GM23338 (cell line): ENCODE measurements at regions not wholly inside any gene's neighbourhood (a gene's known extent, or its start where the extent isn't known, plus 50 kb on each side); places are given as distances from the start of the nearest gene placed in this dataset.

ENCODE experiments used
- ATAC-seq: fragments of 200-7000 bp; cut with Tn5 transposase; 3 replicates; pipeline ENCODE4 v1.9.1; 2020
- DNase-seq: peaks from one replicate; pipeline ENCODE4 v3.0.0-alpha.2; 2015; ENCODE audit warnings: low spot score
- H2AFZ ChIP-seq: fragments of 200-600 bp; sonication (generic); 2 replicates; pipeline ENCODE4 v1.8.0; 2016; ENCODE audit warnings: antibody characterized with exemption, mild to moderate bottlenecking, moderate library complexity
- H3F3A ChIP-seq: fragments of 200-600 bp; sonication (generic); replicated peaks from 2 replicates; pipeline ENCODE4 v1.8.0; 2017; ENCODE audit warnings: antibody characterized with exemption, mixed run types, low read depth
- H3K27ac ChIP-seq: fragments of 200-600 bp; sonication (generic); 2 replicates; pipeline ENCODE4 v1.6.1; 2016; ENCODE audit warnings: low read depth
- H3K27me3 ChIP-seq: fragments of 200-600 bp; sonication (generic); 2 replicates; pipeline ENCODE4 v1.8.0; 2016; ENCODE audit warnings: mild to moderate bottlenecking, mixed run types, moderate library complexity; ENCODE audit not compliant: insufficient read depth
- H3K36me3 ChIP-seq: fragments of 200-600 bp; sonication (generic); 2 replicates; pipeline ENCODE4 v1.8.0; 2016; ENCODE audit warnings: mild to moderate bottlenecking; ENCODE audit not compliant: insufficient read depth
- H3K4me1 ChIP-seq: fragments of 200-600 bp; sonication (generic); 2 replicates; pipeline ENCODE4 v1.8.0; 2016; ENCODE audit warnings: mild to moderate bottlenecking, moderate library complexity; ENCODE audit not compliant: insufficient read depth
- H3K4me2 ChIP-seq: fragments of 200-600 bp; sonication (generic); 2 replicates; pipeline ENCODE4 v1.7.1; 2017; ENCODE audit warnings: mixed run types
- H3K4me3 ChIP-seq: fragments of 200-600 bp; sonication (generic); 2 replicates; pipeline ENCODE4 v1.6.1; 2016; ENCODE audit warnings: mixed run types
- H3K79me2 ChIP-seq: fragments of 200-600 bp; sonication (generic); replicated peaks from 2 replicates; pipeline ENCODE4 v1.8.0; 2017; ENCODE audit warnings: mild to moderate bottlenecking; ENCODE audit not compliant: insufficient read depth
- H3K9me2 ChIP-seq: fragments of 200-600 bp; sonication (generic); 2 replicates; pipeline ENCODE4 v1.8.0; 2017; ENCODE audit not compliant: insufficient read depth
- H4K20me1 ChIP-seq: fragments of 200-600 bp; sonication (generic); replicated peaks from 2 replicates; pipeline ENCODE4 v1.8.0; 2017; ENCODE audit warnings: mild to moderate bottlenecking; ENCODE audit not compliant: insufficient read depth
- H3K27ac Mint-ChIP-seq: 2 replicates; pipeline ENCODE4 v1.8.0; 2020; ENCODE audit warnings: inconsistent platforms, mild to moderate bottlenecking, moderate library complexity, mixed read lengths
- H3K27me3 Mint-ChIP-seq: 3 replicates; pipeline ENCODE4 v1.8.0; 2022; ENCODE audit warnings: low read depth, mild to moderate bottlenecking, moderate library complexity, mixed read lengths, inconsistent platforms; ENCODE audit not compliant: insufficient read depth, poor library complexity
- H3K36me3 Mint-ChIP-seq: 3 replicates; pipeline ENCODE4 v1.8.0; 2021; ENCODE audit warnings: low read depth, mild to moderate bottlenecking, inconsistent platforms, moderate library complexity, mixed read lengths
- H3K4me1 Mint-ChIP-seq: 3 replicates; pipeline ENCODE4 v1.8.0; 2020; ENCODE audit warnings: mild to moderate bottlenecking, inconsistent platforms, mixed read lengths
- H3K4me3 Mint-ChIP-seq: 3 replicates; pipeline ENCODE4 v1.8.0; 2021; ENCODE audit warnings: moderate library complexity, mild to moderate bottlenecking, inconsistent platforms, mixed read lengths
- H3K9me3 Mint-ChIP-seq: 3 replicates; pipeline ENCODE4 v1.8.0; 2020; ENCODE audit warnings: moderate library complexity, mild to moderate bottlenecking, inconsistent platforms, mixed read lengths
- CREB1 ChIP-seq: fragments of 250-450 bp; sonication (Bioruptor Pico); IDR thresholded peaks from 2 replicates; pipeline ENCODE4 v1.5.0; 2020; ENCODE audit warnings: low read depth, mild to moderate bottlenecking, moderate library complexity
- CTCF ChIP-seq, 2 experiments: fragments of 200-600 bp in 1 of 2; sonication (generic) in 1 of 2; conservative IDR thresholded peaks; 2 replicates each; pipeline versions ENCODE4 v1.5.1 to v1.6.1; 2016 to 2017; ENCODE audit warnings: antibody characterized with exemption in 2 of 2, low read depth in 2 of 2, mild to moderate bottlenecking in 2 of 2, moderate library complexity in 1 of 2
- ETS1 ChIP-seq: IDR thresholded peaks from 2 replicates; pipeline ENCODE4 v1.6.1; 2016; ENCODE audit warnings: antibody characterized with exemption
- EZH2 ChIP-seq: fragments of 200-600 bp; sonication (generic); IDR thresholded peaks from one replicate; pipeline ENCODE4 v1.8.0; 2017; ENCODE audit warnings: antibody characterized with exemption, mild to moderate bottlenecking, low read depth; ENCODE audit not compliant: unreplicated experiment
- EZH2phosphoT487 ChIP-seq: fragments of 200-600 bp; sonication (generic); IDR thresholded peaks from one replicate; pipeline ENCODE4 v1.8.1; 2018; ENCODE audit warnings: antibody characterized with exemption; ENCODE audit not compliant: unreplicated experiment
- JUNB ChIP-seq: IDR thresholded peaks from one replicate; pipeline ENCODE4 v1.6.1; 2016; ENCODE audit warnings: antibody characterized with exemption; ENCODE audit not compliant: unreplicated experiment
- NANOG ChIP-seq: IDR thresholded peaks from 2 replicates; pipeline ENCODE4 v1.6.1; 2016; ENCODE audit warnings: antibody characterized with exemption, borderline replicate concordance
- POLR2AphosphoS5 ChIP-seq: IDR thresholded peaks from 2 replicates; pipeline ENCODE4 v1.6.1; 2016; ENCODE audit warnings: antibody characterized with exemption, low read depth
- REST ChIP-seq: IDR thresholded peaks from one replicate; pipeline ENCODE4 v1.6.1; 2018; ENCODE audit warnings: antibody characterized with exemption; ENCODE audit not compliant: unreplicated experiment
- STAT1 ChIP-seq: IDR thresholded peaks from one replicate; pipeline ENCODE4 v1.6.1; 2016; ENCODE audit warnings: antibody characterized with exemption; ENCODE audit not compliant: unreplicated experiment
- ZNF114 ChIP-seq: fragments of 250-450 bp; sonication (Bioruptor Pico); IDR thresholded peaks from 2 replicates; pipeline ENCODE4 v1.5.0; 2020; ENCODE audit warnings: mild to moderate bottlenecking, moderate library complexity
- ZNF331 ChIP-seq: fragments of 250-450 bp; sonication (Bioruptor Pico); IDR thresholded peaks from 2 replicates; pipeline ENCODE4 v1.5.0; 2020; ENCODE audit warnings: low read depth, mild to moderate bottlenecking, moderate library complexity
- TF ChIP-seq, protein P1 (sequence below): fragments of 250-450 bp; sonication (Bioruptor Pico); IDR thresholded peaks from 2 replicates; pipeline ENCODE4 v1.5.0; 2020; ENCODE audit warnings: mild to moderate bottlenecking, moderate library complexity

DNA sequence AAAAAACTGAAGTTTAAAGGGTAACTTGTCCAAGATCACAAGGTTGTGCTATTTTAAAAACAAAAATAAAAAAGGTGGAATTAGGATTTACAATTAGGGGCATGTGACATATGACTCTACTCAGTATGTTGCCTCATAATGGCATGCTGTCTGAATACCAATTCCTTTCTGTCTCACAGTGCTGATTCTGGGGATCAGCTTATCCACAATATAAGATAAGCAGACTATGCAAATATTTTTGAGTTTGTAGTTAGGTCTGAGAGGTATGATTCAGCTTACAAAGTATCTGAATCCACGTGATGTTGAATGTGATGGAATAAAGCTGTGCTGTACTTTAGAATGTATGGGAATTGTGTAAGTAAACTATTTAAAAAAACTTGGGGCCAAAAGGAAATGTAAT lies 216.6 kb downstream of the HHIPL2 start:
- no peaks in the 10 kb centered on the region for H3K27me3 Mint-ChIP-seq
- no peak overlapping the region for H2AFZ ChIP-seq
- DNase-seq (no peak), ATAC-seq (no peak)
- no peak overlapping the region for H3K27ac Mint-ChIP-seq
- no peaks in the 10 kb centered on the region; the same call in 1 of the 2 replicates for H3K36me3 ChIP-seq
- peaks cover 3% of the 10 kb centered on the region; the same call in 2 of the 3 replicates for H3K4me1 Mint-ChIP-seq
- H3K4me1 ChIP-seq: no peaks in the 10 kb centered on the region
- no peak overlapping the region for H3K4me3 ChIP-seq
- no peaks in the 10 kb centered on the region for H3K36me3 Mint-ChIP-seq
- no peaks in the 10 kb centered on the region for H3K79me2 ChIP-seq
- no peak overlapping the region for H3K4me3 Mint-ChIP-seq
- H3K9me2 ChIP-seq: 0 out of 2 replicates have a peak, but pooled peaks cover 11% of the 10 kb centered on the region
- H3K4me2 ChIP-seq: no peak overlapping the region
- no peaks in the 10 kb centered on the region for H4K20me1 ChIP-seq
- no peaks in the 10 kb centered on the region for H3K9me3 Mint-ChIP-seq
- no peaks in the 10 kb centered on the region for H3K27me3 ChIP-seq
- H3K27ac ChIP-seq: no peak overlapping the region
- no peak for TF ChIP-seq POLR2AphosphoS5
- no peak for TF ChIP-seq ETS1
- no peak for TF ChIP-seq STAT1
- TF ChIP-seq ZNF114 (CRISPR knock-in tag): no peak
- TF ChIP-seq EZH2phosphoT487: no peak
- TF ChIP-seq EZH2: no peak
- TF ChIP-seq ZNF331 (CRISPR knock-in tag): no peak
- no peak for TF ChIP-seq CREB1 (CRISPR knock-in tag)
- no peak for TF ChIP-seq REST
- no peak for TF ChIP-seq JUNB
- TF ChIP-seq CTCF (conservative IDR thresholded peaks at IDR 0.05; ENCODE audit: low read depth in 2 of 2): no peak
- TF ChIP-seq, protein P1, sequence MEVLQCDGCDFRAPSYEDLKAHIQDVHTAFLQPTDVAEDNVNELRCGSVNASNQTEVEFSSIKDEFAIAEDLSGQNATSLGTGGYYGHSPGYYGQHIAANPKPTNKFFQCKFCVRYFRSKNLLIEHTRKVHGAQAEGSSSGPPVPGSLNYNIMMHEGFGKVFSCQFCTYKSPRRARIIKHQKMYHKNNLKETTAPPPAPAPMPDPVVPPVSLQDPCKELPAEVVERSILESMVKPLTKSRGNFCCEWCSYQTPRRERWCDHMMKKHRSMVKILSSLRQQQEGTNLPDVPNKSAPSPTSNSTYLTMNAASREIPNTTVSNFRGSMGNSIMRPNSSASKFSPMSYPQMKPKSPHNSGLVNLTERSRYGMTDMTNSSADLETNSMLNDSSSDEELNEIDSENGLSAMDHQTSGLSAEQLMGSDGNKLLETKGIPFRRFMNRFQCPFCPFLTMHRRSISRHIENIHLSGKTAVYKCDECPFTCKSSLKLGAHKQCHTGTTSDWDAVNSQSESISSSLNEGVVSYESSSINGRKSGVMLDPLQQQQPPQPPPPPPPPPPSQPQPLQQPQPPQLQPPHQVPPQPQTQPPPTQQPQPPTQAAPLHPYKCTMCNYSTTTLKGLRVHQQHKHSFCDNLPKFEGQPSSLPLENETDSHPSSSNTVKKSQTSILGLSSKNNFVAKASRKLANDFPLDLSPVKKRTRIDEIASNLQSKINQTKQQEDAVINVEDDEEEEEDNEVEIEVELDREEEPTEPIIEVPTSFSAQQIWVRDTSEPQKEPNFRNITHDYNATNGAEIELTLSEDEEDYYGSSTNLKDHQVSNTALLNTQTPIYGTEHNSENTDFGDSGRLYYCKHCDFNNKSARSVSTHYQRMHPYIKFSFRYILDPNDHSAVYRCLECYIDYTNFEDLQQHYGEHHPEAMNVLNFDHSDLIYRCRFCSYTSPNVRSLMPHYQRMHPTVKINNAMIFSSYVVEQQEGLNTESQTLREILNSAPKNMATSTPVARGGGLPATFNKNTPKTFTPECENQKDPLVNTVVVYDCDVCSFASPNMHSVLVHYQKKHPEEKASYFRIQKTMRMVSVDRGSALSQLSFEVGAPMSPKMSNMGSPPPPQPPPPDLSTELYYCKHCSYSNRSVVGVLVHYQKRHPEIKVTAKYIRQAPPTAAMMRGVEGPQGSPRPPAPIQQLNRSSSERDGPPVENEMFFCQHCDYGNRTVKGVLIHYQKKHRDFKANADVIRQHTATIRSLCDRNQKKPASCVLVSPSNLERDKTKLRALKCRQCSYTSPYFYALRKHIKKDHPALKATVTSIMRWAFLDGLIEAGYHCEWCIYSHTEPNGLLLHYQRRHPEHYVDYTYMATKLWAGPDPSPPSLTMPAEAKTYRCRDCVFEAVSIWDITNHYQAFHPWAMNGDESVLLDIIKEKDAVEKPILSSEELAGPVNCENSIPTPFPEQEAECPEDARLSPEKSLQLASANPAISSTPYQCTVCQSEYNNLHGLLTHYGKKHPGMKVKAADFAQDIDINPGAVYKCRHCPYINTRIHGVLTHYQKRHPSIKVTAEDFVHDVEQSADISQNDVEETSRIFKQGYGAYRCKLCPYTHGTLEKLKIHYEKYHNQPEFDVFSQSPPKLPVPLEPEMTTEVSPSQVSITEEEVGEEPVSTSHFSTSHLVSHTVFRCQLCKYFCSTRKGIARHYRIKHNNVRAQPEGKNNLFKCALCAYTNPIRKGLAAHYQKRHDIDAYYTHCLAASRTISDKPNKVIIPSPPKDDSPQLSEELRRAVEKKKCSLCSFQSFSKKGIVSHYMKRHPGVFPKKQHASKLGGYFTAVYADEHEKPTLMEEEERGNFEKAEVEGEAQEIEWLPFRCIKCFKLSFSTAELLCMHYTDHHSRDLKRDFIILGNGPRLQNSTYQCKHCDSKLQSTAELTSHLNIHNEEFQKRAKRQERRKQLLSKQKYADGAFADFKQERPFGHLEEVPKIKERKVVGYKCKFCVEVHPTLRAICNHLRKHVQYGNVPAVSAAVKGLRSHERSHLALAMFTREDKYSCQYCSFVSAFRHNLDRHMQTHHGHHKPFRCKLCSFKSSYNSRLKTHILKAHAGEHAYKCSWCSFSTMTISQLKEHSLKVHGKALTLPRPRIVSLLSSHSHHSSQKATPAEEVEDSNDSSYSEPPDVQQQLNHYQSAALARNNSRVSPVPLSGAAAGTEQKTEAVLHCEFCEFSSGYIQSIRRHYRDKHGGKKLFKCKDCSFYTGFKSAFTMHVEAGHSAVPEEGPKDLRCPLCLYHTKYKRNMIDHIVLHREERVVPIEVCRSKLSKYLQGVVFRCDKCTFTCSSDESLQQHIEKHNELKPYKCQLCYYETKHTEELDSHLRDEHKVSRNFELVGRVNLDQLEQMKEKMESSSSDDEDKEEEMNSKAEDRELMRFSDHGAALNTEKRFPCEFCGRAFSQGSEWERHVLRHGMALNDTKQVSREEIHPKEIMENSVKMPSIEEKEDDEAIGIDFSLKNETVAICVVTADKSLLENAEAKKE (CRISPR knock-in tag): no peak
- no peak for TF ChIP-seq NANOG
- H3F3A ChIP-seq: no peaks in the 10 kb centered on the region
